Mesodermal cell (in vitro differentiated cells): ENCODE measurements at regions not wholly inside any gene's neighbourhood (a gene's known extent, or its start where the extent isn't known, plus 50 kb on each side); places are given as distances from the start of the nearest gene placed in this dataset.

Source experiments
- H3K27ac ChIP-seq: 2 replicates; pipeline ENCODE4 v1.7.0; 2013; ENCODE audit warnings: mild to moderate bottlenecking, low read depth, low read length, moderate library complexity; ENCODE audit not compliant: severe bottlenecking
- H3K36me3 ChIP-seq: 2 replicates; pipeline ENCODE4 v1.7.1; 2013; ENCODE audit warnings: mild to moderate bottlenecking, low read length, moderate library complexity; ENCODE audit not compliant: control insufficient read depth, insufficient read depth
- H3K4me1 ChIP-seq: one replicate; pipeline ENCODE4 v1.7.1; 2013; ENCODE audit warnings: mild to moderate bottlenecking, low read length; ENCODE audit not compliant: insufficient read depth, control insufficient read depth, poor library complexity, severe bottlenecking
- H3K4me3 ChIP-seq: 2 replicates; pipeline ENCODE4 v1.7.0; 2013; ENCODE audit warnings: low read length, control low read depth, mild to moderate bottlenecking; ENCODE audit not compliant: insufficient read depth, poor library complexity, severe bottlenecking; ENCODE audit errors: extremely low read depth
- H3K9me3 ChIP-seq: 2 replicates; pipeline ENCODE4 v1.7.1; 2013; ENCODE audit warnings: mild to moderate bottlenecking, low read length, moderate library complexity; ENCODE audit not compliant: control insufficient read depth
- WGBS, 2 experiments: methylation state at CpG; one replicate each; pipeline ENCODE4 v1.1.5; 2013; ENCODE audit warnings: missing lambda C conversion rate in 2 of 2; ENCODE audit not compliant: insufficient coverage in 2 of 2; 5-methylcytosine and 5-hydroxymethylcytosine counted together

- Histone ChIP-seq H3K4me1 (no peaks in the 10 kb centered on the region), H3K27ac (no peak overlapping the region), H3K4me3 (no peak overlapping the region), H3K9me3 (no peaks in the 10 kb centered on the region), H3K36me3 (no peaks in the 10 kb centered on the region)
- 80 to 86% methylated on average over 1 of the region's 7 CpGs for WGBS, 2 experiments
Measured at GRCh38 chr13:61944329-61944929, 528.8 kb upstream of the PCDH20 start.

- Histone ChIP-seq H3K36me3 (no peaks in the 10 kb centered on the region), H3K9me3 (no peaks in the 10 kb centered on the region), H3K4me1 (no peaks in the 10 kb centered on the region), H3K4me3 (no peak overlapping the region), H3K27ac (no peak overlapping the region)
- WGBS, 2 experiments, result 92% methylated on average over 1 of the region's 1 CpG; no CpG with 5 or more reads in 1 of the 2 experiments
Measured at GRCh38 chr13:61935710-61936109, 520.1 kb upstream of the PCDH20 start.

- Histone ChIP-seq H3K27ac (no peak overlapping the region), H3K4me3 (no peak overlapping the region), H3K9me3 (no peaks in the 10 kb centered on the region), H3K4me1 (no peaks in the 10 kb centered on the region), H3K36me3 (no peaks in the 10 kb centered on the region)
- 83 to 100% methylated on average over 1 of the region's 1 CpG for WGBS, 2 experiments
Measured at GRCh38 chr13:61927648-61928047, 512.0 kb upstream of the PCDH20 start.

DNA sequence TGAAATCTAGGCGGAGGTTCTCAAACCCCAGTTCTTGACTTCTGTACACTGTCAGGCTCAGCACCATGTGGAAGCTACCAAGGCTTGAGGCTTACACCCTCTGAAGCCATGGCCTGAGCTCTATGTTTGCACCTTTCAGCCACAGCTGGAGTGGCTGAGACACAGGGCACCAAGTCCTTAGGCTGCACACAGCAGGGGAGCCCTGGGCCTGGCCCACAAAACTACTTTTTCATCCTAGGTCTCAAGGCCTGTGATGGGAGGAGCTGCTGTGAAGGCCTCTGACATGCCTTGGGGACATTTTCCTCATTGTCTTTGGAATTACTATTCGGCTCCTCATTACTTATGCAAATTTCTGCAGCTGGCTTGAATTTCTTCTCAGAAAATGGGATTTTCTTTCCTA, 503.2 kb upstream of the PCDH20 start:
- no peak overlapping the region for H3K27ac ChIP-seq
- WGBS, 2 experiments, result 73 to 83% methylated on average over 2 of the region's 2 CpGs
- no peak overlapping the region for H3K4me3 ChIP-seq
- no peaks in the 10 kb centered on the region for H3K9me3 ChIP-seq
- no peaks in the 10 kb centered on the region for H3K36me3 ChIP-seq
- H3K4me1 ChIP-seq, result no peaks in the 10 kb centered on the region

DNA sequence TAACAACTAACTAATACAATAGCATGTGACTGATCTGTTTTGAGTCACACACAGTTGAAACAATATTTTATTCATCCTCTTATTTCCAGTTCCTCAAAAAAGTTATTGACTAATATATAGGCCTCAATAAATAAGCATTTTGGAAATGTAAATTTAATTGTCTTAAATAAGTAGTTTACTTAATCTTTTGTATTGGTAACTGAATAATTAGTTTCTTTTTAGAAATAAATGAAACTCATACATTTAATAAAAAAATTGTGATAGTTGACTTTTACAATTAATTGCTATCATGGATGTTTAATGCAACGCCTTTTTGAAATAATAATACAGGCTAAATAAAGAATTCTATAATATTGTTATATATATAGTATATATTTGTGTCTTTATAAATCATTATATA, 500.8 kb upstream of the PCDH20 start:
- no peak overlapping the region for H3K27ac ChIP-seq
- H3K9me3 ChIP-seq, result no peaks in the 10 kb centered on the region
- H3K36me3 ChIP-seq, result no peaks in the 10 kb centered on the region
- H3K4me3 ChIP-seq, result no peak overlapping the region
- no CpG with 5 or more reads among the region's 1 CpG for WGBS, 2 experiments
- no peaks in the 10 kb centered on the region for H3K4me1 ChIP-seq

- no peaks in the 10 kb centered on the region for H3K9me3 ChIP-seq
- no peak overlapping the region for H3K27ac ChIP-seq
- WGBS, 2 experiments, result no CpG with 5 or more reads among the region's 1 CpG
- H3K36me3 ChIP-seq, result no peaks in the 10 kb centered on the region
- no peaks in the 10 kb centered on the region for H3K4me1 ChIP-seq
- H3K4me3 ChIP-seq, result no peak overlapping the region
Measured at GRCh38 chr13:61913183-61913582, 497.5 kb upstream of the PCDH20 start.

DNA sequence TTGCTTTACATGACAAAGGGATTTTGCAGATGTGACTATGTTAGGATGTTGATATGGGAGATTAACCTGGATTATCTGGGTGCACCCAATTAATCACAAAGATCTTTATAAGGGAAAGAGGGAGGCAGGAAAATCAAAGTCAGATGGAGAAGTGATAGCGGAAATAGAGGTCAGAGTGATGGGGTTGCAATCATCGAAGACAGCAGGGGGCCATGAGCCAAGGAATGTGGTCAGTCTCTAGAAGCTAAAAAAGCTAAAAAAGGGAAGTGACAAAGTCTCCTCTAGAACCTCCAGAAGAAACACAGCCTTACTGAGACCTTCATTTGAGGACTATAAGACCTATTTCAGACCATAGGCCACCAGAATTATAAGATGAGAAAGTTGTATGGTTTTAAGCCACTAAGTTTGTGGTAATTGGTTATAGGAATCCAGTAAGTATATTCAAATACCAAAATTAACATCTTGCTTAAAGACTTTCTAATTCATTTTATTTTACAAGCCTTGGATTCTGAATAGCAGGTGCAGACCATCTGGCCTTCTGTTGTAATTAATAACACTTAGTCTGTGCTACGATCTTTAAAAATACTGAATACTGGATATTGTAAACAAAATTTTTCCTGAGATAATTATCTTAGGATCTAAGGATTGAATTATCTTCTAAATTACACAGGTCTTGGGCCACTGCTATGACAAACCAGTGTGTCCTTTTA, 493.4 kb upstream of the PCDH20 start:
- H3K27ac ChIP-seq, result no peak overlapping the region
- H3K4me3 ChIP-seq, result no peak overlapping the region
- no peaks in the 10 kb centered on the region for H3K4me1 ChIP-seq
- H3K36me3 ChIP-seq, result no peaks in the 10 kb centered on the region
- H3K9me3 ChIP-seq, result no peaks in the 10 kb centered on the region
- 87 to 100% methylated on average over 2 of the region's 3 CpGs for WGBS, 2 experiments

- H3K27ac ChIP-seq, result no peak overlapping the region
Measured at GRCh38 chr13:61905054-61905453, 489.4 kb upstream of the PCDH20 start.

DNA sequence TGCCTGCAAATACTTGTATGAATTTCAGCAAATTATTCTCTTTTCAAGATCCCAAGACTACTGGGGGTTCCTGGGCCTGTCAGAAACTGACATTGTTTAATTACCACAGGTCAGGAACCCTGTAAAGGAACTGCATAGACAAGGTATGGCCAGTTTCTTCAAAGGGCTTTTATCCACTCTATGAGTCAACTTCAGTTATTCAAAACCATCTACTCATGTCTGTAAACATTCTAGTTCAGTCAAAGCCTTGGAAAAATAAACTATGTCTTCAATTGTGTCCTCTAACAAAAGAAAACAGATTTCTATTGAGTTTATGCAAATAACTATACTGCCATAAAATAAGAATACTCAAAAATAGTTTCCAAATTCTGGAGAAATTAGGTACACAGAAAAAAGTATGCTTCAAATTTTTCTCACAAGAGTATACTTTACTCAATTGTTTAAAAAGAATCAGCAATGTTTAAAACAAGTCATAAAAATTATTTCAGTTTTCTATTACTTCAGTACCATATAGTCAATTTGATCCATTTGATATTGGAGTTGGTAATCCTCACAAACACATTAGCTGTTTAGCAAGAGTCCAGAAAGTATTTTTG, 486.4 kb upstream of the PCDH20 start:
- Histone ChIP-seq H3K9me3 (no peaks in the 10 kb centered on the region), H3K27ac (no peak overlapping the region), H3K4me3 (no peak overlapping the region), H3K4me1 (no peaks in the 10 kb centered on the region), H3K36me3 (no peaks in the 10 kb centered on the region)

More at GRCh38 chr13:61905054-61905453, 489.4 kb upstream of the PCDH20 start:
- Histone ChIP-seq H3K4me3 (no peak overlapping the region), H3K36me3 (no peaks in the 10 kb centered on the region), H3K4me1 (no peaks in the 10 kb centered on the region), H3K9me3 (no peaks in the 10 kb centered on the region)
- no CpG with 5 or more reads among the region's 2 CpGs for WGBS, 2 experiments

GRCh38 chr13:61900033-61900432, 484.4 kb upstream of the PCDH20 start:
- no peaks in the 10 kb centered on the region for H3K4me1 ChIP-seq
- no peaks in the 10 kb centered on the region for H3K36me3 ChIP-seq
- 0 to 79% methylated on average over 1 to 2 of the region's 3 CpGs for WGBS, 2 experiments
- no peak overlapping the region for H3K27ac ChIP-seq
- no peaks in the 10 kb centered on the region for H3K9me3 ChIP-seq
- no peak overlapping the region for H3K4me3 ChIP-seq

- H3K4me3 ChIP-seq, result no peak overlapping the region
- H3K9me3 ChIP-seq, result no peaks in the 10 kb centered on the region
- H3K4me1 ChIP-seq, result no peaks in the 10 kb centered on the region
- no peak overlapping the region for H3K27ac ChIP-seq
- no CpG with 5 or more reads among the region's 2 CpGs for WGBS, 2 experiments
- no peaks in the 10 kb centered on the region for H3K36me3 ChIP-seq
Measured at GRCh38 chr13:61898207-61898606, 482.6 kb upstream of the PCDH20 start.
